GM19372 (cell line): ENCODE measurements at regions not wholly inside any gene's neighbourhood (a gene's known extent, or its start where the extent isn't known, plus 50 kb on each side); places are given as distances from the start of the nearest gene placed in this dataset.
"Not testable (repeated sequence)": the region's sequence is repeated elsewhere in the genome, so short reads cannot be mapped to it uniquely, and the experiment has no call there.

Source experiments
- ATAC-seq: cut with Tn5 transposase; IDR thresholded peaks from one replicate; pipeline ENCODE4 v1.9.1; 2021; ENCODE audit warnings: mild to moderate bottlenecking, low read depth, moderate library complexity; ENCODE audit not compliant: unreplicated experiment

DNA sequence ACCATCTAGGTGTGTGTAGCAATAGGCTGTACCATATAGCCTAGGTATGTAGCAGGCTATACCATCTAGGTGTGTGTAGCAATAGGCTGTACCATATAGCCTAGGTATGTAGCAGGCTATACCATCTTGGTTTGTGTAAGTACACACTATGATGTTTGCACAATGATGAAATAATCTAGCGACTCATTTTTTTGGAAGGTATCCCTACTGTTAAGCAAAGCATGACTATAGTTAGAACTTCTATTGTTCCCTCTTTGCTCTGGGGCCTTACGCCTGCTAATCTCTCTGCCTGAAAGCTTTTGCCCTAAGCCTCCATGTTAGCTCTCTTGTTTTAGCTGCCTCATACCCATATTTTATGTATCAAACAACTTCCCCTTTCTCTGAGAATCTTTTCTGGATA, 563.3 kb downstream of the PIK3C3 start:
- not testable (repeated sequence) for ATAC-seq

DNA sequence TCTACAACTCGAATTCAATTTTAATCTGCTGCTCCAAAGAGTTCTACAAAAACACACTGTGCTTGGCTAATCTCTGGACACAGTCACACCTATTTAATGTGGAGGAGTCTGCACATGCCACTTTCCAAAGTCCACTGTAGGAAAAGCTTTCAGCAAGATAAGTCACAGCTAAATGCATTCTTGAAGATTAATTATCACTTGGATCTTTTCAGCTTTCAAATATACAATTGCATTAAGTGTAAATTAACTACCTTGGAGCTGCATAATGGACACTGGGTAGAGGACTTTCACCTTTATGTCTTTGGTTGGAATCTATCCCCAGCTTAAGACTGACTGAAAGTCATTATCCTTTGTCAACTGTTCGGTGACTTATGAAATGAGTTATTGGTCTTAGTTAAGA, 565.1 kb downstream of the PIK3C3 start:
- ATAC-seq = no peak

DNA sequence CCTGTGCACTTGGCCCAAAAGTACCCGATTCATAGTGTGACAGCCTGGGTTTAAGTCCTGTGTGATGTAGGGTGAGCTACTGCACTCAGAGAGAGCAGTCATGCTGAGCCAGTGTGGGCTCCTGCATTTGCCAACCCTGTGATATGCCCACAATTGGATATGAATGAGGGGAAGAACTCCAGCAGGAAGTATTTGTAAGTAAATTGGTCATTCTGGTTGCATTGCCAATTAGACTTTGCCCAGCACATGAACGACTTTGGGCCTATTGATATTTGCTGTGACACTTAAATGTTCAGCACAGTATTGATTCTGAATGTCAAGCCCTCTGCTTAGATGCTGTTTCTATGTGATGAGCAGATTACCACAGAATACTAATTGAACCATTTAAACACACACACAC, 570.9 kb downstream of the PIK3C3 start:
- no peak for ATAC-seq

DNA sequence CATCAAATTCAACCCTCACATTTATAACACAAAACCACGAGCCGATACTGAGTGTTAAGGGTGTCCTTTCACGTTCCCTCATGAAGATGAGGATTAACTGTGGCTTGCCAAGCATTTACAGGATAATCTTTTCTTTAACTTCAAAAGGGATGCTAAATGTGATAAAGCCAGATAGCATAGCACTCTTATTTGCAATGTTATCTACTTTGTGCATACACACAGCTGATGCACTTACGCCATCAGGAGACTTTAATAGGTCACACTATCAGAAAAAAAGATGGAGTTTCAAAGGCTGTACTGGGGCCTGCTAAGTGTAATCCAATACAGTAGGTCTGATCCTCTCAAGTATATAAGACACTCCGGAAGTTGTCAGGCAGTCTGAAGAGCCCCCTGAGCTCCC, 572.7 kb downstream of the PIK3C3 start:
- no peak for ATAC-seq

DNA sequence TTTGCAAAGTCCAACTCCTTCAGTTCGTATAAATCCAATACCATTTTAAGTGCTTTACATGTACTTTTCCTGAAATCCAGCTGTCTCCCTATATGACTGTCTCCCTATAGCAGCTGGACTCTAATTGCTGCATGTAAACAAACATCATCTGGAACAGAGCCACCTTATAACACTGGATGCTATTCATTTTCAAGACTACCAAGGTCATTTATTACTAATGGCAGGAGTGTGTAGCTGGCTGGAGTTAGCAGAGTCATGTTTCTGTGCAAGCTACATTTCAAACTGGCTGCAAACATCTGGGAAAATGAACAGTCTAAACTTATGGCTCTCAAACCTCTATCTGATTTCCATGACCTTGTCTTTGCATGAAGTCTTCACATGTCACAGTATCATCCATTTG, 575.2 kb downstream of the PIK3C3 start:
- ATAC-seq = no peak

DNA sequence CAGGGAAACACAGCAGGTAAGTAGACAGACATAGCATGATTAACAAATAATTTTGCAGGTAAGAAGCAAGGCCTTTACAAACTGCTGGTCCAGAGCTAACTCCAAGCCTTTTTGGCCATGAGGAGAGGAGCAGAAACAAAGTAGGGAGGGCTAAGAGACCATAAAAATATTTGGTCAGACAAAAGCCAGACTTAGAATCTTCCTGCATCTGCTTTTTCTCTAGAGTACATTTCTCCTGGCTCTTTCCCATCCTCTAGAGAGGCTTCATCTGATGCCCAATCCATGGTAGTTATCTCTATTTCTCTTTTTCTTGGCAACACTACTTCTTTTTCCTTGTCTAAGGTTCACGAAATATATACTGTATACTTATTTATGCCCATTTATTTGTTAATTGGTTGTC, 577.1 kb downstream of the PIK3C3 start:
- no peak for ATAC-seq

DNA sequence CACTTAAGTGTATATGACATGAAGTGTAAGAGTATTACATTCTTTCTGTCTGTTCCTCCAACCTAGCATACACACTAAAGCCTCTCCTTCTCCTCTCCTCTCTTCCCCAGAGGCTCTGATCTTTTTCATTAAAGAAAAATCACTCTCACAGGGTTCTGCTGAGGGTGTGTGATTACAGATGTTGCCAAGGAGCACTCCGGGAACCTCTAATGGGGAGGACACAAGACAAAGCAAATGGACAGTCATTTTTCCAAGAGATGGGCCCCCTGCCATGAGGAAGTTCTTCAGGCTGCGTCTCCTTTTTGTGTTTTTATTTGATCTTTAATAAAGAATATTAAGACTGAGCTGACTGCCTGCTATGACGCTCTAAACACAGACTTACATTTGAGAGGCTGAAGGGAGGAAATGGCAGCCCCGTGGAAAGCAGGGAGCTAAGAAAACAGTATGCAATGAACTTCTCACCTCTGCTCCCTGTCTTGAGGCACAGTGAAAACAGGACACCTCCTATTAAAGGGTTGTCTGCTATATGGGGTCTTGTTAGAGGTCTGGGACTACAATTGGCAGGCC, 578.1 kb downstream of the PIK3C3 start:
- ATAC-seq = no peak

DNA sequence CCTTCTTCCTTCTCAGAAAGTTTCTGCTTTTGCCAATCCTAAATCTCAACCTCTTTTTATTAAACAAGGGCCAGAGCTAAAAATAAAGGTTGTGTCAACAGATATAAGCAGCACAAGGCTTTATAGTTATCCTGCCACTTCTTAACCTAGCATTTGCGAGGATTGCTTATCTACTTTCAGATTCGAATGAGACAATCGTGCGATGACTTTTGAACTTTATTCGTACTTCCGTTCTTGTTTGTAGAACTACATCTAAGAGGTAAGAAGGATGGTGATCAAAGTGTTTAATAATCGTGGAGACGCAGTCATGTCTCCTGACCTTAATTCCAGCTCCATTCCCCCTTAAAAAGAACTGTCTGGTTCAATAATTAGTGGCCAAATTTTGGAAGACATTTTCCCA, 578.6 kb downstream of the PIK3C3 start:
- no peak for ATAC-seq

DNA sequence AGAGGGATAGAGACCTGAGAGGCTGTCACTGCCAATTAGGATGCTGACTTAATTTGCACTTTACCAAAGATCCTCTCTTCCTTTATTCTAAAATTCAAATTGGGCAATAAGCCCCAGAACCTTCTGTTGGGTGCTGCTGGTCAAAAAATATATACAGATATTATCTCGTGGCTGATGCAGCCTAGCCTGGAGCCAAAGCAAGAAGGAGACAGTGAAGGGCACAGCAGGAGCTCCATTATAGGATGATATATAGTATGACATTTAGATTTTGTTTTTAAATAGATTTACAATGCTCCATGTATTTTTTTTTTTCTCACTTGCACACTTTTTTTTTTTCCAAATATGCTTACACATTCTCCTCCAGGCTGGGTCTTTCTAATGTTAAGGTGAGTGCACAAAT, 579.3 kb downstream of the PIK3C3 start:
- ATAC-seq = no peak

DNA sequence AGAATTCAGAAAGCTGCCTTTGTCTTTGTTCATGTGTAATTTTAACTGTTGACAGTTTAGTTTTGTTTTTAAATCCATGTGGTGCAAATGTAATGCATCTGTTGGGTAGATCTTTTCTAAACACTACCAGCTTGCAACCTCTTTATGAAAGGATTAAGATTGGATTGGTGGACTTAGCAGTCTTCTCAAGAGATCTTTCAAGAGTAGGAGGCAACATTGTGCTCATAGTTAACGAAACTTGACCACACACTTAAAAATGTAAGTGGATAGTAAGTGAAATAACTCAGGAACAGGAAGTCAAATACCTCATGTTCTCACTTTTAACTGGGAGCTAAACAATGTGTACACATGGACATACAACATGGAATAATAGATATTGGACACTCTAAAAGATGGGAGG, 579.0 kb downstream of the RIT2 start:
- no peak for ATAC-seq

DNA sequence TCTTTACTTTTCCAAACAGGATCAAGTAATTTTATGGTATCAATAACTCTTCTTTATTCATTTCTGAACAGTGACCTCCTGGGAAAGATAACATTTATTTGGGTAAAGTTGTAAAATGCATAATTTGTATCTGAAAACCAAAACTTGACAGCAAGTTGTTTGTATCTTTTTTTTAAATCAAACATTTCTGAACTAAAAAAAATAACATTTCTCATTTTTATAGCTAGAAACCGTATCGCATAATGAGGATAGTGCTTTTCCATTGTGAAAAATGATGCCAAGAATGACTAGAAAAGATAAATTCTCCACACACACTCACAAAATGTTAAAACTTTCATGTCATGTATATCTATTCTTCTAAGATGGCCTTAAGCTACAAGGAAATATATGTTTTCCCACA, 578.2 kb downstream of the RIT2 start:
- ATAC-seq = no peak

DNA sequence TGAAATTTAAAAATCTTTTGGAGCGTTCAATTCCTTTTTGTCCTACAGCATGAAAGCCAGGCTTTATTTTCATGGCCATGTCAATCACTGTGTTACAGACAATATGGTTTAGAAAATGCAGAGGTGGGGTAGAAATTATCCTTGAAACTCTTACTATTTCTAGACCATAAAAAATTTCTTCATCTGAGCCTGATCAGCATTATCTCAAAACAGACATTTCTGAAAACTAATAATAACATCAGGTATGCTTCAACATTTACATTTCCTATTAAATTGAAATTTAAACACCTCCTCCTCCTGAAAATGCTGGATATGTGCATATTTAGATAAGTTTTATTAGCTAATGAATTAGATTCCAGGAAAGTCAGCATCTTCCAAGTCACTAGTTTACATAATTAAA, 570.6 kb downstream of the RIT2 start:
- no peak for ATAC-seq

DNA sequence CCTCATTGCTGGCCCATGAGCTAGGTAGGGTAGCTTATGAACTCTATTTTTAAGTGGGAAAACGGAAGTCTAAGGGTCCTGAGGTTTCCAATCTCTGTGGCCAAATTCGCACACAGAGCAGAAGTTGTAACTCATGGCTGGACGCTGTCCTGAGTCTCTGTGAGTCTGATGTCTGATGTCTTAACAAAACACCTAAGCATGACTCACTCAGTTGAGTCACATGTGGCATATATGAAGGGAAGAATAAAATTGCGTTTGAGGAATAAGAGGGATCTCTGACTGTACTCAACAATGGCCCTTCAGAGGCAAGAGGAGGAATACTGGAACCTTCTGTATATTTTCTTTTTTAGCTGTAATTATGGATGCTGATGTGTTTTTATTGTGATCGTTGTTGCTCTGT, 569.7 kb downstream of the RIT2 start:
- no peak for ATAC-seq

DNA sequence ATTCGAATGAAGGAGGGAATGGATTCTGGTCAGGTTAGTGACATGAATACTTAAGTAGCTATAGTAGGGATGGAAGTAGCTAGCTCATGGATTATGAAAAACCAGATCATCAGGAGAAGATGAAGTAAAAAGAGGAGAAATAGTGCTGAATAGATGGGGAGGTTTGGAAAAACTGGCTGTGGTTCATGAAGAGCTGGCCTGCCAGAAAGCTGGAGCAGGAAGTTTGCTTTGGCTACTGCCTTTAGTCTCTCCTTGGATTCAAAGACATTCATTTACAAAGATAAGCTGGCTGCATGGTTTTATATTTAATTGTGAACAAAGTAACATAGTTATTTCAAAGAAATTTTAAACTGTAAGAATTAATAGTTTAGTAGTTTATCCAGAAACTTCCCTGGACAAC, 567.0 kb downstream of the RIT2 start:
- ATAC-seq = no peak

DNA sequence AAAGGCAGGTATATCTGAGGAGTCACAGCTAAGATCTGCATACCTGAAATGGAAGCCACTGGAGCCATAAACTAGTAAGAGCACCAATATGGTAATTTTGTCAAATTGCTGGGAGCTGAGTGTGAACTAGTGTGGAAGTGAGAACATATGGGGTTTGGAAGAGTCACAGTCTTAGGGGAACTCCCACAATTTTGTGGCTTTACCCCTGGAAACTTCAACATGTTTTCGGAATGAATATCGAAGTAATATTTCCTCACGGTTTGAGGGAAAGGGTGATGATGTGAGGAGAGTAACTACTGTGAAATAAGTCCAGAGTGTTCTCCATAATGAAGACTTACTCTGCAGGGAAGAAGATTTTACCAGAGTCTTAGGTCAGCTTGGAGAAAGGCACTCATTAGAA, 565.9 kb downstream of the RIT2 start:
- no peak for ATAC-seq

DNA sequence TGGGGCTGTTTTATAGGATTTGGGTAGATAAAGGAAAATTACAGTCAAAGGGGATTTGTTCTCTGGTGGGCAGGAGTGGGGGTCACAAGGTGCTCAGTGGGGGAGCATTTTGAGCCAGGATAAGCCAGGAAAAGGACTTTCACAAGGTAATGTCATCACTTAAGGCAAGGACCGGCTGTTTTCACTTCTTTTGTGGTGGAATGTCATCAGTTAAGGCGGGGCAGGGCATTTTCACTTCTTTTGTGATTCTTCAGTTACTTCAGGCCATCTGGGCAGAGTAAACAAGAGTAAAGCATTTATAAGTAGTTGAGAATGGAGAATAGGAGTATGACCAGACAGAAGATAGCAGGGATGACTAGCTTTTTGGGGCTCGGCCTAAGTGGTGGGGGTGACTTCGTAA, 562.9 kb downstream of the RIT2 start:
- ATAC-seq = not testable (repeated sequence)

DNA sequence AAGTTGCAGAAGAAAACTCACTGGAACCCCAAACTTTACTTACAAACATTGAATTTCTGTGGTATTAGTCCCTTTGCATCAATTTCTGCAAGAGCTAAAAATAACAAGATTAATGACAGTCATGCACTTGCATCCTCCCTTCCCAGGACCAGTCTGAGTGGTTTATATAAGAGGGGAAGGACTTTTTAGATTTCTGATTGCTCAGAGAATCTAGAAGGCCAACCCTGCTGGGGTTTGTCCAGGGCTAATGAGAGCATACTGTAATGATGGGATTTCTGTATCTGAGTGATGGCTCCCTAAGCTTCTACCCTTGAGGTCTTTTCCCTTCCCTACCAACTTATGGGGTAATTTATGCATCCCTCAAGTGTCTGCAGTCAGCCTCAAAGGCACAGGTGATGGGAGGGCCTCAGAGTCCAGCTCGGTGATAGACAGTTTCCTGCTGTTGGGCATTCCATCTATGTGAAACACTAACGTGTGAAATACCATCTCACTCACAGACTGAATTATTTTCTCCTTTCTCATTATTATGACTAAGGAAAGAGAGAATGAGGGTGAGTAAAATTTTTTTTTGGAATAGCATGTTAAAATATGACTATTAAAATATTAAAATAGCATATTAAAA, 556.3 kb downstream of the RIT2 start:
- ATAC-seq = no peak

DNA sequence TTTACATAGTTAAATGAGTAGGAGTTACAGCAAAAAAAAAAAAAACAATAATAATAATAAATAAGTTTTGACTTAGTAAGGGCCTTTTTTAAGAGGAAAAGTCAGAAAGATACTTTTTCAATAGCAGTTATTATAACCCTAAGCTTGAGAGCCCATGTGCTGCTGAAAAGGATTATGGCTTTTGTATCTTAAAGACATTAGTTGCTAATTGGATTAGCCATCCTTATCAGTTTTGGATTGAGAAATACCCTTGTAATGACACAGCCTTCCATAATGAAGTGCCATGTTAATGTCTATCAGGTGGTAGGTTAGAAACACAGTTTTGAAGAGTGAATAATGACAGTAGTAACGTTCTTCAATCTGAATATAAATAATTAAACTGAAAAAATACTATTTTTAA, 554.0 kb downstream of the RIT2 start:
- no peak for ATAC-seq

DNA sequence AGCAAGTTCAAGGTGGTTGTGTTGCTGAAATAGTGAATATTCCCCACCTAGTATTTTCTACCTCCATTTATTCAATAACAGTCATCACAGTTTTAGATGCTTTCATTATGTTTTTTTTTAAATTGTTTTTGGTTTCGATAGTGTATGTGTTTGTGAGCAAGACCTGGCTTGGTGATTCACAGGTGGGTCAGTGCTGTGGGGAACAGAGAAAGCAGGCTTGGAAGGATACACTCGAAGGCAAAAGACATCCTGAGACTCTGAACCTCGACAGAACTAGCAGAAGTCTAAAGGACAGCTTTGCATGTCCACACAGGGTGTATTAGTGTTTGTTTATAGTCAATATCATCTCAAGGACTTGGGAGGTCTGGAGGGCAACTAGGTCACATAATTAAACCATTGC, 551.5 kb downstream of the RIT2 start:
- ATAC-seq = no peak

DNA sequence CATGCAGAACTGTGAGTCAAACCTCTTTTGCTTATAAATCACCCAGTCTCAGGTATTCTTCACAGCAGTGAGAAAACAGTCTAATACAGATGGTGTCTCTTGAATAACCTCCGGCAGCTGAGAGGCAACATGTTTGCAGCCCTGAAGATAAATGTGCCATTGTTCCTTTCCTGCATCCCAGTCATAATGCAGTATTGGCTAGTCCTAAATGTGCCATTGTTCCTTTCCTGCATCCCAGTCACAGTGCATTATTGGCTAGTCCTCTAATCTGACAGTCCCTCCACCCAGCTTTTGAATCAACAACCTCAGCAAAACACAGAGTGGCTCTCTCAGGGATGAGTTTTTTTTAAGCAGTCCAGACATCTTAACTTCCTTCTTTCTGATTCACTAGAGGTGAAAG, 550.7 kb downstream of the RIT2 start:
- ATAC-seq = no peak

DNA sequence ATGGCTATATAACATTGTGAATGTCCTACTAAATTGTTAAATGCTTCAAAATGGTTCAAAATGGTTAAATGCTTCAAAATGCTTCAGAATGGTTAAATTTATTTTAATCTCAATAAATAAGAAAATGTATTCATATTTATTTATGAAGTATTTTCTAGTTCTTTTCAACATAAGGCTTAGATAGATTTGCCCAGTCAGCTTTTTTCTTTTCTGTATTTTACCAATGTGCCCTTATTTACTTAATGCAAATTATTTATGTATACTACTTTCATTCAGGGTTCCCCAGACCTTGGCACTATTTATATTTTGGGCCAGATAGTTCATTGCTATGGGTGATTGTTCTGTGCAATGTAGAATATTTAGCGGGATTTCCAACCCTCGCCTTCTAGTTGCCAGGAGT, 546.7 kb downstream of the RIT2 start:
- ATAC-seq = no peak

DNA sequence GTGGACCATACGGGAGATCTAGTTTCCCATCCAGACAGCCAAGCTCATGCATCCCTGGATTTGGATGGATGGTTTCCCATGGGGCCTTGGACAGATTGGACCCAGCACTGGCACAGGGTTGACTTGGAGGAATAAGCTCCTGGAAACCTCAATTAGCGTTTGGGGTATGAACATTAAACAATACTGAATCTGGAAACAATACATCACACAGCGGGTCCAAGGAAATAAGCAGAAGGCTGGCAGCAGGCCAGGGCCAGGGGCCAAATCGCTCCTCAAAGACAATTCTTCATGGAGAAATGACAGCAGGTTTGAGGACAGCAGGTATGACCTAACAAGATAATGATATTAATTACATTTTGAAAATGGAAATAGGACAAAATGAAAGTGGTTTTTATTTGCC, 540.6 kb downstream of the RIT2 start:
- ATAC-seq = no peak

DNA sequence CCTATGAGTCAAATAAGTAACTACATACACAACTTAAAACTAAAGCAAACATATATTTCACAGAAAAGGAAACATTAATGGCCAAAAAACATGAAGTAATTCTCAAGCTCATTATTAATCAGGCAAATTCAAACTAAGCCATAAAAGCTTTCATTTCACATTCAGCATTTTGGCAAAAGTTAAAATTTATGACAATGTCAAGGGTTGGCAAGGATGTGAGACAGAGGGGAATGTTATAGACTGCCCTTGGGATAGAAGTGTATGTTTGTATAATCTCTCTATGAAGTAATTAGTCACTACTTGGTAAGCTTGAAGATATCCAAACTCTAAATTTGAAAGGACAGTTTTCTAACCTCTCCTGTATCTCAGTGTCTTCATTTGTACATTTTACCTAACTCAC, 539.4 kb downstream of the RIT2 start:
- no peak for ATAC-seq
